T1000 (cell line): ENCODE measurements at regions not wholly inside any gene's neighbourhood (a gene's known extent, or its start where the extent isn't known, plus 50 kb on each side); places are given as distances from the start of the nearest gene placed in this dataset.
"Not testable (repeated sequence)": the region's sequence is repeated elsewhere in the genome, so short reads cannot be mapped to it uniquely, and the experiment has no call there.

ENCODE experiments used
- DNase-seq: peaks from one replicate; lab custom pipeline; 2025; ENCODE audit warnings: mixed read lengths; lab: John Stamatoyannopoulos, UW

GRCh38 chr10:36872702-36873393 lies 252.6 kb upstream of the ANKRD30A start:
- DNase-seq = no peak

GRCh38 chr10:36840788-36841187 lies 284.6 kb upstream of the ANKRD30A start:
- DNase-seq = no peak

GRCh38 chr10:36837416-36837815 lies 288.0 kb upstream of the ANKRD30A start:
- DNase-seq = no peak

GRCh38 chr10:36819781-36820180 lies 305.6 kb upstream of the ANKRD30A start:
- no peak for DNase-seq

- no peak for DNase-seq
Measured at GRCh38 chr10:36817898-36818297, 307.5 kb upstream of the ANKRD30A start.

- DNase-seq = no peak
Measured at GRCh38 chr10:36808625-36809362, 316.6 kb upstream of the ANKRD30A start.

GRCh38 chr10:36803229-36803628 lies 322.2 kb upstream of the ANKRD30A start:
- DNase-seq = no peak

- no peak for DNase-seq
Measured at GRCh38 chr10:36802490-36803153, 322.8 kb upstream of the ANKRD30A start.

GRCh38 chr10:36801660-36802059 lies 323.7 kb upstream of the ANKRD30A start:
- no peak for DNase-seq

- DNase-seq = no peak
Measured at GRCh38 chr10:36794981-36795380, 330.4 kb upstream of the ANKRD30A start.

GRCh38 chr10:36789974-36790373 lies 335.4 kb upstream of the ANKRD30A start:
- no peak for DNase-seq

GRCh38 chr10:36788152-36788551 lies 337.2 kb upstream of the ANKRD30A start:
- no peak for DNase-seq

- no peak for DNase-seq
Measured at GRCh38 chr10:36783400-36783799, 342.0 kb upstream of the ANKRD30A start.

- no peak for DNase-seq
Measured at GRCh38 chr10:36781570-36781969, 343.8 kb upstream of the ANKRD30A start.

GRCh38 chr10:36780158-36780557 lies 345.2 kb upstream of the ANKRD30A start:
- no peak for DNase-seq

GRCh38 chr10:36779238-36779846 lies 346.1 kb upstream of the ANKRD30A start:
- peak; percentile 3 for DNase-seq

GRCh38 chr10:36778651-36779050 lies 346.7 kb upstream of the ANKRD30A start:
- no peak for DNase-seq

- no peak for DNase-seq
Measured at GRCh38 chr10:36773652-36774051, 351.7 kb upstream of the ANKRD30A start.

GRCh38 chr10:36771725-36772124 lies 353.7 kb upstream of the ANKRD30A start:
- DNase-seq = no peak

- not testable (repeated sequence) for DNase-seq
Measured at GRCh38 chr10:36769741-36770140, 355.7 kb upstream of the ANKRD30A start.

- no peak for DNase-seq
Measured at GRCh38 chr10:36766940-36767339, 358.5 kb upstream of the ANKRD30A start.

- DNase-seq = no peak
Measured at GRCh38 chr10:36766415-36766810, 359.0 kb upstream of the ANKRD30A start.
